NCI-H345 treated with DMSO at 0.1 percent for 48 hours (cell line): ENCODE measurements at regions not wholly inside any gene's neighbourhood (a gene's known extent, or its start where the extent isn't known, plus 50 kb on each side); places are given as distances from the start of the nearest gene placed in this dataset.
A peak's percentile ranks its signal among the peaks of the same experiment; 100 is the strongest.
"Not testable (repeated sequence)": the region's sequence is repeated elsewhere in the genome, so short reads cannot be mapped to it uniquely, and the experiment has no call there.

ENCODE experiments used
- DNase-seq: peaks from one replicate; lab custom pipeline; 2025; ENCODE audit not compliant: unreplicated experiment; lab: John Stamatoyannopoulos, UW

DNA sequence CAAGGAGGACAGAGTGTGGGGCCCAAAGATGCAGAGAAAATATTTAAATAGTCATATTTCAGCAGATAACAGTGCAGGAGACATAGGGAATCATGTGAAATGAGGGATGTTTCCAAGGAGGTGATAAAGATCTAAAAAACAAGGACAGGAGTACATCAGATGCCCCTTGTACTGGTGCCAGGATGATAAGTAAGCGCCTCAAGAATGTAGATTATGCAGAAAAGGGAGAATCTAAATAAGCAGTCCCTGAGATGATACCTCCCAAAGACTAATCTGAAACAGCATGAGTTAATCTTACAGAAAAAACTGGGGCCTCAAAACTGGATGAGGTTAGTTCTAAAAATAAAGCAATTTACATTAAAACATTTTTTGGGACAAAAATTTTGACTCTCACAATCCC lies 136.1 kb upstream of the WDFY3 start:
- DNase-seq, result no peak

DNA sequence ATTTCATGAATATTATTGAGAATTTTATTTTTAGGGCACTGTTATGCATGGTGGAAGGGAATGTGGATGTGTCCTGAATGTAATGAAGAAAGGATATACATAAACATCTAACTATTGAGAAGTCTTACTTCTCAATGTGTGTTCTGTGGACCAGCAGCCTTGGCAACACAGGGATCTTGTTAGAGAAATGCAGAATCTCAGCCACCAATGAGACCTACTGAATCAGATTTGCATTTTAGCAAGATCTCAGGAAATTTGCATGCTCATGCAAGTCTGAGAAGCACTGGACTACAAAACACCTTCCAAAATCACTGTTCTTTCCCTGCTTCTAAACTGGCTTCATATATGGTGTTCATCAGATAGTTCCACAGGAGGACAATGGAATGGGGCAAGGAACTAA lies 139.7 kb upstream of the WDFY3 start:
- no peak for DNase-seq

DNA sequence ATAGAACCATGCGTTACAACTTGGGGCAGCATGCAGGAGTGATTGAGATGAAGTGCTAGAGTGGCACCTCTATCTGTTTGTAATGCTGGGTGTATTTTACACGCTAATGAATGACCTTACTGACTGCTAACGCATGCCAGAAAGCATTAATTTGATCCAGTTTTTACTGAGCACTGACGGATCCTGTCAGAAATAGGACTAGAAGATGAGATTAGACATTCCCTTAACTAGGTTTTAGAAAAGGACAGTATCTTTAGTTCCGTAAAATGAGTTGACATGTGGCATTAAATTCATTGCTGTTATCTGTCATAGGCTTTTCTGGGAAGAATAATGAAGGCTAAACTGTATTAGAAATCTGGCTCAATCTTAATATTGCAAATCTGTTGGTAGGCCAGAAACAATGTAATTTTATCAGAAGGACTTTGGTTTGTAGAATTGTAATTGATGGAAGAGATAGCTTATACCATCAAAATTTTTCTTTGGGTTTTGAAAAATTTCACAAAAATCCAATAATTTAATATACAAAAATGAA lies 140.4 kb upstream of the WDFY3 start:
- DNase-seq, result no peak

DNA sequence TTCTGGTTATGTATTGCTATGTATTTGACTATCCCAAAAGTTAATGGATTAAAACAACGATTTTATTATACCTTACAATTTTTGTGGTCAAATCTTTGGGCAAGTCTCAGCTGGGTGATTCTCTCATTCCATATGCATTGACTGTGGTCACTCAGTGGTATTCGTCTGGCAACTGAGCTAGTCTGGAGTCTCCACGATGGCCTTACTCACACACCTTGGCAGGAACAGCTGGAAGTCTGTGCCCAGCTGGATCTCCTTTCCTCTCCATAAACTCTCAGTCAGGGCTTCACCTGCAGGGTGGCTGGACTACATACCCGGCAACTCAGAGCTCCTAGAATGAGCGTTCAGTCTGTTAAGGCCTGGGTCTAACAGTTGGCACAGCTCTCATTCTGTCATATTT lies 141.1 kb upstream of the WDFY3 start:
- DNase-seq, result no peak

- no peak for DNase-seq
Measured at GRCh38 chr4:85113706-85114105, 147.2 kb upstream of the WDFY3 start.

GRCh38 chr4:85114526-85114925 lies 148.0 kb upstream of the WDFY3 start:
- DNase-seq, result no peak

- DNase-seq, result no peak
Measured at GRCh38 chr4:85116008-85116407, 149.5 kb upstream of the WDFY3 start.

DNA sequence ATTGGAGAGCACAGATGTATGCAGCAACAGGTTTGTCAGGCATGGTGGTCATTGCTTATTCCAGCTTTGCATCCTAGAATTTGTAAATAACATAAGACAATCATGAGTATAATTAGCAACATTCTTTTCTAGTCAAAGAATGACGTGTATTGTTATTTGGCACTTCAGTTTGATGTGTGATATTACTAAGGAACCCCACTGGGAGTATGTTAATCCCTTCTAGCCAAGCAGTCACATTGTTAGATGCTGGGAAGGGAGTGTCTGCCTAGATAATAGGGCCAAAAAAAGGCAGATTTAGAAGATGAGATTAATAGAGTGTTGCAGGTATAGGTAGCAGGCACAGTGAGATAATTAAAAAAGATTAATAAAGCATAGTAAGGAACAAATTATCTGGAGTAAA lies 159.2 kb upstream of the WDFY3 start:
- no peak for DNase-seq

GRCh38 chr4:85126991-85127591 lies 160.6 kb upstream of the WDFY3 start:
- DNase-seq, result no peak

- DNase-seq, result no peak
Measured at GRCh38 chr4:85127653-85128052, 161.2 kb upstream of the WDFY3 start.

- DNase-seq, result no peak
Measured at GRCh38 chr4:85128246-85129204, 162.0 kb upstream of the WDFY3 start.

GRCh38 chr4:85129354-85130125 lies 163.1 kb upstream of the WDFY3 start:
- not testable (repeated sequence) for DNase-seq

- DNase-seq, result no peak
Measured at GRCh38 chr4:85132117-85132516, 165.6 kb upstream of the WDFY3 start.

GRCh38 chr4:85132570-85132969 lies 166.1 kb upstream of the WDFY3 start:
- DNase-seq, result no peak

GRCh38 chr4:85139749-85140148 lies 173.3 kb upstream of the WDFY3 start:
- DNase-seq, result not testable (repeated sequence)

- DNase-seq, result no peak
Measured at GRCh38 chr4:85142451-85142850, 176.0 kb upstream of the WDFY3 start.

GRCh38 chr4:85147481-85148076 lies 181.1 kb upstream of the WDFY3 start:
- DNase-seq, result peak; percentile 61

- no peak for DNase-seq
Measured at GRCh38 chr4:85149676-85150075, 183.2 kb upstream of the WDFY3 start.

- no peak for DNase-seq
Measured at GRCh38 chr4:85151371-85151770, 184.9 kb upstream of the WDFY3 start.

GRCh38 chr4:85151786-85152185 lies 185.3 kb upstream of the WDFY3 start:
- no peak for DNase-seq

GRCh38 chr4:85152480-85152879 lies 186.0 kb upstream of the WDFY3 start:
- DNase-seq, result no peak
